Suprapubic skin (tissue), 4 donors: ENCODE measurements at regions not wholly inside any gene's neighbourhood (a gene's known extent, or its start where the extent isn't known, plus 50 kb on each side); places are given as distances from the start of the nearest gene placed in this dataset.

Experiments
- DNase-seq, 2 donors: peaks; one replicate each; pipeline ENCODE4 v3.0.0-alpha.2; 2019; ENCODE audit warnings: low spot score in 2 of 2
- H3K27ac ChIP-seq: fragments of 200-600 bp; sonication (generic); one replicate; pipeline ENCODE4 v1.5.1; 2019
- H3K27me3 ChIP-seq: fragments of 200-600 bp; sonication (generic); one replicate; pipeline ENCODE4 v1.5.1; 2019
- H3K36me3 ChIP-seq: fragments of 200-600 bp; sonication (generic); one replicate; pipeline ENCODE4 v1.5.1; 2019
- H3K4me1 ChIP-seq: fragments of 200-600 bp; sonication (generic); one replicate; pipeline ENCODE4 v1.5.1; 2019
- H3K4me3 ChIP-seq: fragments of 200-600 bp; sonication (generic); one replicate; pipeline ENCODE4 v1.5.1; 2019; ENCODE audit warnings: mild to moderate bottlenecking
- H3K9me3 ChIP-seq: fragments of 200-600 bp; sonication (generic); one replicate; pipeline ENCODE4 v1.5.1; 2019
- CTCF ChIP-seq, 2 donors: fragments of 200-600 bp in 1 of 2; fragments of 450-650 bp in 1 of 2; sonication (generic) in 1 of 2; IDR thresholded peaks; one replicate each; pipeline ENCODE4 v1.5.1; 2016 to 2019; ENCODE audit warnings: antibody characterized with exemption in 2 of 2, mild to moderate bottlenecking in 1 of 2, moderate library complexity in 1 of 2
- EP300 ChIP-seq: sonication (generic); formaldehyde crosslinking; IDR thresholded peaks from one replicate; pipeline ENCODE4 v1.6.1; 2017; ENCODE audit warnings: antibody characterized with exemption
- POLR2A ChIP-seq, 2 donors: fragments of 450-650 bp; IDR thresholded peaks; one replicate each; pipeline ENCODE4 v1.6.1; 2017; ENCODE audit warnings: antibody characterized with exemption in 2 of 2, mild to moderate bottlenecking in 2 of 2, moderate library complexity in 2 of 2
- POLR2AphosphoS5 ChIP-seq, 3 donors: sonication (generic); formaldehyde crosslinking; IDR thresholded peaks; one replicate each; pipeline ENCODE4 v1.6.1; 2017; ENCODE audit warnings: antibody characterized with exemption in 3 of 3
- WGBS: methylation state at CpG from one replicate; pipeline ENCODE4 v1.1.5; 2018; 5-methylcytosine and 5-hydroxymethylcytosine counted together

GRCh38 chr2:129087133-129087813, 768.6 kb upstream of the HS6ST1 start:
- Histone ChIP-seq H3K4me3 (no peak overlapping the region), H3K27me3 (no peaks in the 10 kb centered on the region), H3K27ac (no peak overlapping the region), H3K9me3 (no peaks in the 10 kb centered on the region), H3K4me1 (peaks cover 10% of the 10 kb centered on the region), H3K36me3 (no peaks in the 10 kb centered on the region)
- TF ChIP-seq POLR2A (IDR thresholded peaks at IDR 0.05) (no peak), POLR2AphosphoS5 (IDR thresholded peaks at IDR 0.05) (peak in 2 of 3 donors; percentile 16 to 53), CTCF (IDR thresholded peaks at IDR 0.05) (no peak), EP300 (no peak)
- DNase-seq = no peak
- WGBS = 41% methylated on average over 2 of the region's 2 CpGs

- H3K27me3 ChIP-seq = no peaks in the 10 kb centered on the region
- H3K9me3 ChIP-seq = no peaks in the 10 kb centered on the region
- H3K4me3 ChIP-seq = no peak overlapping the region
- TF ChIP-seq POLR2A (IDR thresholded peaks at IDR 0.05) (no peak), CTCF (IDR thresholded peaks at IDR 0.05) (no peak)
- peaks cover 10% of the 10 kb centered on the region for H3K4me1 ChIP-seq
- H3K27ac ChIP-seq = no peak overlapping the region
- no peaks in the 10 kb centered on the region for H3K36me3 ChIP-seq
- no peak for DNase-seq
- WGBS = 93% methylated on average over 3 of the region's 3 CpGs
Measured at GRCh38 chr2:129091620-129092019, 773.0 kb upstream of the HS6ST1 start.

GRCh38 chr2:129092956-129093355, 774.3 kb upstream of the HS6ST1 start:
- 71% methylated on average over 5 of the region's 5 CpGs for WGBS
- H3K36me3 ChIP-seq = no peaks in the 10 kb centered on the region
- H3K9me3 ChIP-seq = no peaks in the 10 kb centered on the region
- no peak overlapping the region for H3K27ac ChIP-seq
- no peaks in the 10 kb centered on the region for H3K27me3 ChIP-seq
- H3K4me3 ChIP-seq = no peak overlapping the region
- H3K4me1 ChIP-seq = no peaks in the 10 kb centered on the region
- TF ChIP-seq POLR2A (IDR thresholded peaks at IDR 0.05) = no peak
- TF ChIP-seq EP300 = no peak
- TF ChIP-seq CTCF (IDR thresholded peaks at IDR 0.05) = no peak
- no peak for TF ChIP-seq POLR2AphosphoS5 (IDR thresholded peaks at IDR 0.05)
- no peak for DNase-seq

- Histone ChIP-seq H3K27ac (no peak overlapping the region), H3K4me1 (no peaks in the 10 kb centered on the region), H3K36me3 (no peaks in the 10 kb centered on the region), H3K27me3 (no peaks in the 10 kb centered on the region), H3K9me3 (no peaks in the 10 kb centered on the region), H3K4me3 (no peak overlapping the region)
- WGBS = 94% methylated on average over 2 of the region's 2 CpGs
- TF ChIP-seq CTCF (IDR thresholded peaks at IDR 0.05) = no peak
- DNase-seq = no peak
Measured at GRCh38 chr2:129101186-129101585, 782.5 kb upstream of the HS6ST1 start.

GRCh38 chr2:129103936-129104878, 785.5 kb upstream of the HS6ST1 start:
- no peak overlapping the region for H3K27ac ChIP-seq
- H3K4me3 ChIP-seq = no peak overlapping the region
- H3K36me3 ChIP-seq = no peaks in the 10 kb centered on the region
- TF ChIP-seq POLR2AphosphoS5 (IDR thresholded peaks at IDR 0.05) (no peak), POLR2A (IDR thresholded peaks at IDR 0.05) (no peak), EP300 (no peak), CTCF (IDR thresholded peaks at IDR 0.05) (no peak)
- DNase-seq = no peak
- H3K4me1 ChIP-seq = no peaks in the 10 kb centered on the region
- no peaks in the 10 kb centered on the region for H3K27me3 ChIP-seq
- 82% methylated on average over 13 of the region's 13 CpGs for WGBS
- no peaks in the 10 kb centered on the region for H3K9me3 ChIP-seq
